Kidney epithelial cell (primary cell): ENCODE measurements at regions not wholly inside any gene's neighbourhood (a gene's known extent, or its start where the extent isn't known, plus 50 kb on each side); places are given as distances from the start of the nearest gene placed in this dataset.

Source experiments
- DNase-seq: peaks from one replicate; pipeline ENCODE4 v3.0.0-alpha.2; 2010; ENCODE audit warnings: low read depth
- H3K27me3 ChIP-seq: 2 replicates; pipeline ENCODE4 v1.6.0; 2011; ENCODE audit warnings: low read length; ENCODE audit not compliant: control insufficient read depth, insufficient read depth
- H3K36me3 ChIP-seq: 2 replicates; pipeline ENCODE4 v1.5.1; 2011; ENCODE audit warnings: low read length; ENCODE audit not compliant: control insufficient read depth, insufficient read depth
- H3K4me3 ChIP-seq: 2 replicates; pipeline ENCODE4 v1.5.1; 2011; ENCODE audit warnings: low read depth, mild to moderate bottlenecking, control low read depth, low read length
- CTCF ChIP-seq: IDR thresholded peaks from 2 replicates; pipeline ENCODE4 v1.5.1; 2011; ENCODE audit warnings: mild to moderate bottlenecking, moderate library complexity, low read length, control low read depth, inconsistent platforms; ENCODE audit not compliant: insufficient read depth, poor library complexity, severe bottlenecking

- TF ChIP-seq CTCF: no peak
- Histone ChIP-seq H3K27me3 (no peaks in the 10 kb centered on the region), H3K4me3 (no peak overlapping the region), H3K36me3 (no peaks in the 10 kb centered on the region)
- DNase-seq: no peak
These were observed 91.8 kb upstream of the OR13F1 start for GRCh38 chr9:104412238-104412637.

GRCh38 chr9:104416470-104416869 lies 87.6 kb upstream of the OR13F1 start:
- Histone ChIP-seq H3K4me3 (no peak overlapping the region), H3K27me3 (no peaks in the 10 kb centered on the region), H3K36me3 (no peaks in the 10 kb centered on the region)
- no peak for DNase-seq
- TF ChIP-seq CTCF: no peak

GRCh38 chr9:104417296-104417695 lies 86.8 kb upstream of the OR13F1 start:
- Histone ChIP-seq H3K36me3 (no peaks in the 10 kb centered on the region), H3K27me3 (no peaks in the 10 kb centered on the region), H3K4me3 (no peak overlapping the region)
- no peak for DNase-seq
- no peak for TF ChIP-seq CTCF

GRCh38 chr9:104429031-104429546 lies 75.0 kb upstream of the OR13F1 start:
- H3K4me3 ChIP-seq: no peak overlapping the region
- no peak for TF ChIP-seq CTCF
- H3K27me3 ChIP-seq: no peaks in the 10 kb centered on the region
- no peaks in the 10 kb centered on the region for H3K36me3 ChIP-seq
- no peak for DNase-seq

GRCh38 chr9:104435059-104435458 lies 69.0 kb upstream of the OR13F1 start:
- H3K36me3 ChIP-seq: no peaks in the 10 kb centered on the region
- TF ChIP-seq CTCF: no peak

GRCh38 chr9:104448036-104448435 lies 56.0 kb upstream of the OR13F1 start:
- no peak for DNase-seq
- Histone ChIP-seq H3K27me3 (no peaks in the 10 kb centered on the region), H3K4me3 (no peak overlapping the region), H3K36me3 (no peaks in the 10 kb centered on the region)
- no peak for TF ChIP-seq CTCF

More at GRCh38 chr9:104435059-104435458, 69.0 kb upstream of the OR13F1 start:
- no peak for DNase-seq
- H3K4me3 ChIP-seq: no peak overlapping the region
- no peaks in the 10 kb centered on the region for H3K27me3 ChIP-seq
